DOHH2 (cell line): ENCODE measurements at regions not wholly inside any gene's neighbourhood (a gene's known extent, or its start where the extent isn't known, plus 50 kb on each side); places are given as distances from the start of the nearest gene placed in this dataset.

Source experiments
- H3F3A ChIP-seq: fragments of 200-600 bp; sonication (generic), shearing (Covaris generic); 2 replicates; pipeline ENCODE4 v1.6.0; 2016; ENCODE audit warnings: antibody characterized with exemption, mild to moderate bottlenecking; ENCODE audit not compliant: control insufficient read depth, insufficient read depth
- H3K27ac ChIP-seq: fragments of 200-600 bp; sonication (generic); 2 replicates; pipeline ENCODE4 v1.5.1; 2014; ENCODE audit warnings: low read depth, mild to moderate bottlenecking, low read length, moderate library complexity
- H3K27me3 ChIP-seq: fragments of 200-600 bp; sonication (generic); 2 replicates; pipeline ENCODE4 v1.6.1; 2014; ENCODE audit warnings: mild to moderate bottlenecking, low read length, mixed read lengths; ENCODE audit not compliant: control insufficient read depth
- H3K36me3 ChIP-seq: fragments of 200-600 bp; sonication (generic); 2 replicates; pipeline ENCODE4 v1.6.1; 2014; ENCODE audit warnings: mild to moderate bottlenecking, low read length, moderate library complexity, mixed read lengths; ENCODE audit not compliant: control insufficient read depth
- H3K4me1 ChIP-seq: fragments of 200-600 bp; sonication (generic); 2 replicates; pipeline ENCODE4 v1.6.1; 2014; ENCODE audit warnings: mild to moderate bottlenecking, low read length, mixed read lengths; ENCODE audit not compliant: control insufficient read depth
- H3K4me2 ChIP-seq: fragments of 200-600 bp; sonication (generic); 2 replicates; pipeline ENCODE4 v1.6.0; 2014; ENCODE audit warnings: mild to moderate bottlenecking, low read length, moderate library complexity
- H3K4me3 ChIP-seq: fragments of 200-600 bp; sonication (generic); 2 replicates; pipeline ENCODE4 v1.5.1; 2014; ENCODE audit warnings: mild to moderate bottlenecking, low read length, mixed read lengths
- H3K79me2 ChIP-seq: fragments of 200-600 bp; sonication (generic); 2 replicates; pipeline ENCODE4 v1.6.1; 2014; ENCODE audit warnings: mild to moderate bottlenecking, low read length, mixed read lengths; ENCODE audit not compliant: control insufficient read depth
- H3K9me2 ChIP-seq: fragments of 200-600 bp; sonication (generic); replicated peaks from 2 replicates; pipeline ENCODE4 v1.6.1; 2014; ENCODE audit warnings: mild to moderate bottlenecking, low read length, mixed read lengths; ENCODE audit not compliant: control insufficient read depth
- H3K9me3 ChIP-seq: fragments of 200-600 bp; sonication (generic); 2 replicates; pipeline ENCODE4 v1.6.1; 2014; ENCODE audit warnings: antibody characterized with exemption, low read length, mixed read lengths; ENCODE audit not compliant: control insufficient read depth, insufficient read depth
- H4K20me1 ChIP-seq: fragments of 200-600 bp; sonication (generic); 2 replicates; pipeline ENCODE4 v1.6.0; 2014; ENCODE audit warnings: low read depth, mild to moderate bottlenecking, antibody characterized with exemption, low read length, moderate library complexity; ENCODE audit not compliant: control insufficient read depth, insufficient read depth
- EZH2phosphoT487 ChIP-seq: fragments of 200-600 bp; sonication (generic); IDR thresholded peaks from 2 replicates; pipeline ENCODE4 v1.6.1; 2017; ENCODE audit warnings: borderline replicate concordance, mild to moderate bottlenecking, antibody characterized with exemption, low read length, moderate library complexity, mixed read lengths
- TF ChIP-seq, protein P1 (sequence below): fragments of 200-600 bp; sonication (generic); IDR thresholded peaks from one replicate; pipeline ENCODE4 v1.5.1; 2014; ENCODE audit warnings: antibody characterized with exemption, mild to moderate bottlenecking, low read depth, low read length; ENCODE audit not compliant: poor library complexity, severe bottlenecking

GRCh38 chr10:85045046-85045445, 716.7 kb downstream of the CCSER2 start:
- Histone ChIP-seq H3K27ac (no peak overlapping the region), H3K4me1 (no peaks in the 10 kb centered on the region), H4K20me1 (no peaks in the 10 kb centered on the region), H3K79me2 (no peaks in the 10 kb centered on the region), H3K9me2 (no peaks in the 10 kb centered on the region; the same call in 1 of the 2 replicates), H3K27me3 (no peaks in the 10 kb centered on the region), H3K4me3 (no peak overlapping the region), H3K4me2 (no peak overlapping the region), H3F3A (no peaks in the 10 kb centered on the region), H3K9me3 (no peaks in the 10 kb centered on the region), H3K36me3 (no peaks in the 10 kb centered on the region)
- no peak for TF ChIP-seq EZH2phosphoT487
- TF ChIP-seq, protein P1, sequence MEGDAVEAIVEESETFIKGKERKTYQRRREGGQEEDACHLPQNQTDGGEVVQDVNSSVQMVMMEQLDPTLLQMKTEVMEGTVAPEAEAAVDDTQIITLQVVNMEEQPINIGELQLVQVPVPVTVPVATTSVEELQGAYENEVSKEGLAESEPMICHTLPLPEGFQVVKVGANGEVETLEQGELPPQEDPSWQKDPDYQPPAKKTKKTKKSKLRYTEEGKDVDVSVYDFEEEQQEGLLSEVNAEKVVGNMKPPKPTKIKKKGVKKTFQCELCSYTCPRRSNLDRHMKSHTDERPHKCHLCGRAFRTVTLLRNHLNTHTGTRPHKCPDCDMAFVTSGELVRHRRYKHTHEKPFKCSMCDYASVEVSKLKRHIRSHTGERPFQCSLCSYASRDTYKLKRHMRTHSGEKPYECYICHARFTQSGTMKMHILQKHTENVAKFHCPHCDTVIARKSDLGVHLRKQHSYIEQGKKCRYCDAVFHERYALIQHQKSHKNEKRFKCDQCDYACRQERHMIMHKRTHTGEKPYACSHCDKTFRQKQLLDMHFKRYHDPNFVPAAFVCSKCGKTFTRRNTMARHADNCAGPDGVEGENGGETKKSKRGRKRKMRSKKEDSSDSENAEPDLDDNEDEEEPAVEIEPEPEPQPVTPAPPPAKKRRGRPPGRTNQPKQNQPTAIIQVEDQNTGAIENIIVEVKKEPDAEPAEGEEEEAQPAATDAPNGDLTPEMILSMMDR: no peak

- Histone ChIP-seq H4K20me1 (no peaks in the 10 kb centered on the region), H3K4me1 (no peaks in the 10 kb centered on the region), H3K27me3 (no peaks in the 10 kb centered on the region), H3F3A (no peaks in the 10 kb centered on the region), H3K79me2 (no peaks in the 10 kb centered on the region), H3K9me2 (no peaks in the 10 kb centered on the region; the same call in 1 of the 2 replicates), H3K27ac (no peak overlapping the region), H3K9me3 (no peaks in the 10 kb centered on the region), H3K36me3 (no peaks in the 10 kb centered on the region), H3K4me2 (no peak overlapping the region), H3K4me3 (no peak overlapping the region)
- TF ChIP-seq, protein P1: no peak
- TF ChIP-seq EZH2phosphoT487: no peak
Measured at GRCh38 chr10:85047170-85047834, 718.9 kb downstream of the CCSER2 start.

DNA sequence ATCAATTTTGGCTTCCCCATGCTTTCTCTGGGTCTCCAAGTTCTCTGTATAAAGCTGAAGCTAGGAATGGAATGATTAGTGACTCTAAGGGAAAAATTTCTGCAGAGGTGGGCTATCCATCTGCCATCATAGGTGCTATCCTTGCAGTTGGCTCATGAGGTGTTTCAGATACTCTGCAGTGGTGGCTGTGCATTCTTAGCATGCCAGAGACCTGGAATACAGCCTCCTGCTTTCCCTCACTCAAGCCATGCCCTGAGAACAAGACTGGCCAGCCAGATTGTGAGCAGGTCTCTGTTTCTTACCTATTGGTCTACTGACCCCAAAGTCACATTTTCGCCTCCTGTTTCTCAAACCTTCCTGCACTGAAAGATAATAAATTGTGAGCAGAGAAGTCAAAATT, 719.6 kb downstream of the CCSER2 start:
- no peaks in the 10 kb centered on the region; the same call in 1 of the 2 replicates for H3K9me2 ChIP-seq
- no peak overlapping the region for H3K27ac ChIP-seq
- H3K4me2 ChIP-seq: no peak overlapping the region
- H3K36me3 ChIP-seq: no peaks in the 10 kb centered on the region
- H4K20me1 ChIP-seq: no peaks in the 10 kb centered on the region
- TF ChIP-seq EZH2phosphoT487: no peak
- TF ChIP-seq, protein P1: no peak
- H3K4me1 ChIP-seq: no peaks in the 10 kb centered on the region
- no peaks in the 10 kb centered on the region for H3K9me3 ChIP-seq
- no peaks in the 10 kb centered on the region for H3F3A ChIP-seq
- no peak overlapping the region for H3K4me3 ChIP-seq
- no peaks in the 10 kb centered on the region for H3K27me3 ChIP-seq
- no peaks in the 10 kb centered on the region for H3K79me2 ChIP-seq
